Neural progenitor cell (in vitro differentiated cells): ENCODE measurements at regions not wholly inside any gene's neighbourhood (a gene's known extent, or its start where the extent isn't known, plus 50 kb on each side); places are given as distances from the start of the nearest gene placed in this dataset.

Experiments used
- DNase-seq: peaks from one replicate; pipeline ENCODE4 v3.0.0-alpha.2; 2016; ENCODE audit warnings: low spot score
- H2AFZ ChIP-seq: fragments of 200-600 bp; sonication (generic); replicated peaks from 2 replicates; pipeline ENCODE4 v1.6.1; 2016; ENCODE audit warnings: antibody characterized with exemption
- H3F3A ChIP-seq: fragments of 200-600 bp; sonication (generic); 2 replicates; pipeline ENCODE4 v1.6.1; 2016; ENCODE audit warnings: antibody characterized with exemption, low read depth
- H3K27ac ChIP-seq: fragments of 200-600 bp; sonication (generic); 2 replicates; pipeline ENCODE4 v1.5.1; 2016; ENCODE audit warnings: mild to moderate bottlenecking
- H3K27me3 ChIP-seq: fragments of 200-600 bp; sonication (generic); 2 replicates; pipeline ENCODE4 v1.6.1; 2016; ENCODE audit warnings: mild to moderate bottlenecking, moderate library complexity
- H3K36me3 ChIP-seq: fragments of 200-600 bp; sonication (generic); 2 replicates; pipeline ENCODE4 v1.5.1; 2016
- H3K4me1 ChIP-seq: fragments of 200-600 bp; sonication (generic); 2 replicates; pipeline ENCODE4 v1.6.1; 2016; ENCODE audit warnings: mixed run types
- H3K4me2 ChIP-seq: fragments of 200-600 bp; sonication (generic); 2 replicates; pipeline ENCODE4 v1.6.1; 2016
- H3K4me3 ChIP-seq: fragments of 200-600 bp; sonication (generic); 2 replicates; pipeline ENCODE4 v1.5.1; 2016
- H3K79me2 ChIP-seq: fragments of 200-600 bp; sonication (generic); 2 replicates; pipeline ENCODE4 v1.6.1; 2016; ENCODE audit warnings: low read depth
- H3K9ac ChIP-seq: fragments of 200-600 bp; sonication (generic); 2 replicates; pipeline ENCODE4 v1.6.1; 2016
- H3K9me3 ChIP-seq: fragments of 200-600 bp; sonication (generic); 2 replicates; pipeline ENCODE4 v1.5.1; 2016; ENCODE audit warnings: low read depth
- H4K20me1 ChIP-seq: fragments of 200-600 bp; sonication (generic); 2 replicates; pipeline ENCODE4 v1.6.1; 2016; ENCODE audit warnings: low read depth
- H3K27ac Mint-ChIP-seq: 3 replicates; pipeline ENCODE4 v1.8.0; 2021; ENCODE audit warnings: mixed read lengths
- H3K27me3 Mint-ChIP-seq: 2 replicates; pipeline ENCODE4 v1.8.0; 2022; ENCODE audit warnings: low read depth, mild to moderate bottlenecking, inconsistent platforms, moderate library complexity, mixed read lengths; ENCODE audit not compliant: insufficient read depth
- H3K36me3 Mint-ChIP-seq: 3 replicates; pipeline ENCODE4 v1.8.0; 2021; ENCODE audit warnings: mixed read lengths
- H3K4me1 Mint-ChIP-seq: 3 replicates; pipeline ENCODE4 v1.8.0; 2021; ENCODE audit warnings: mixed read lengths
- H3K4me3 Mint-ChIP-seq: 3 replicates; pipeline ENCODE4 v1.8.0; 2021; ENCODE audit warnings: mild to moderate bottlenecking, moderate library complexity, mixed read lengths
- H3K9me3 Mint-ChIP-seq: 3 replicates; pipeline ENCODE4 v1.8.0; 2020; ENCODE audit warnings: mixed read lengths
- EZH2 ChIP-seq: fragments of 200-600 bp; sonication (generic); IDR thresholded peaks from 2 replicates; pipeline ENCODE4 v1.6.1; 2017; ENCODE audit warnings: antibody characterized with exemption, mild to moderate bottlenecking, moderate library complexity
- EZH2phosphoT487 ChIP-seq: fragments of 200-600 bp; sonication (generic); IDR thresholded peaks from 2 replicates; pipeline ENCODE4 v1.6.1; 2017; ENCODE audit warnings: antibody characterized with exemption
- TF ChIP-seq, protein P1 (sequence below): fragments of 200-600 bp; sonication (generic); IDR thresholded peaks from 2 replicates; pipeline ENCODE4 v1.5.1; 2017; ENCODE audit warnings: antibody characterized with exemption, mild to moderate bottlenecking

DNA sequence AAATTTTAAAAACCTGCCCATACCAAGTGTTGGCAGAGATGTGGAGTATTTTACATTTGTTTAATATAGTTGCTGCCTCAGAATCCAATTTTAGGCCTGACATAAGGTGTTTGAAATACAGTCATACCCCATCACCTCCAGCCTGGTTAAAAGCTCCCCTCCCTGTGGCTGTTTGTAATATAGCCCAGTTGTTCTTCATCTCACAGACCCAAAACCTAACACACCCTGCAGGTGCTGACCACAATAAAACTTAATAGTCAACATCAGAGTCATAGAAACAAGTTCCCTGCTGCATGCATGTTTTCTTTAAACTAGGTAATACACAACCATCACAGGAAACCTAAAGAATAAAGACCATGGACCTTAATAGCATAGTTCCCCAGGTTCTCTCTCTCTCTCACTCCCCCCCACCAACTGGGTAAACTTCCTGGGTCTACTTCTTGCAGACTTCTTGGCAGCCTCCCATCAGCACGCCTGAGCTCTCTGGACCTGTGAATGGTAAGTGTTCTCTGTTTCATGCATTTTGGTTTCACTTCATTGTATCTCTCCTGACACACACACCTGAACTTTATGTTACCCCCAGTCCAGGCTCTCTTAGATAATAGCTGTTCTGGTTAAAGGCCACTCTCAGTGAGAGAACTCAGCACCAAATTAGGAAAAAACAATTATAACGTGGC, 1369.9 kb downstream of the EFNB2 start:
- no peak overlapping the region for H3K9ac ChIP-seq
- TF ChIP-seq EZH2 (no peak), EZH2phosphoT487 (no peak)
- TF ChIP-seq, protein P1, sequence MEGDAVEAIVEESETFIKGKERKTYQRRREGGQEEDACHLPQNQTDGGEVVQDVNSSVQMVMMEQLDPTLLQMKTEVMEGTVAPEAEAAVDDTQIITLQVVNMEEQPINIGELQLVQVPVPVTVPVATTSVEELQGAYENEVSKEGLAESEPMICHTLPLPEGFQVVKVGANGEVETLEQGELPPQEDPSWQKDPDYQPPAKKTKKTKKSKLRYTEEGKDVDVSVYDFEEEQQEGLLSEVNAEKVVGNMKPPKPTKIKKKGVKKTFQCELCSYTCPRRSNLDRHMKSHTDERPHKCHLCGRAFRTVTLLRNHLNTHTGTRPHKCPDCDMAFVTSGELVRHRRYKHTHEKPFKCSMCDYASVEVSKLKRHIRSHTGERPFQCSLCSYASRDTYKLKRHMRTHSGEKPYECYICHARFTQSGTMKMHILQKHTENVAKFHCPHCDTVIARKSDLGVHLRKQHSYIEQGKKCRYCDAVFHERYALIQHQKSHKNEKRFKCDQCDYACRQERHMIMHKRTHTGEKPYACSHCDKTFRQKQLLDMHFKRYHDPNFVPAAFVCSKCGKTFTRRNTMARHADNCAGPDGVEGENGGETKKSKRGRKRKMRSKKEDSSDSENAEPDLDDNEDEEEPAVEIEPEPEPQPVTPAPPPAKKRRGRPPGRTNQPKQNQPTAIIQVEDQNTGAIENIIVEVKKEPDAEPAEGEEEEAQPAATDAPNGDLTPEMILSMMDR: no peak
- H3K4me1 Mint-ChIP-seq: peaks cover 7% of the 10 kb centered on the region
- H3K36me3 ChIP-seq: no peaks in the 10 kb centered on the region
- H3K4me3 Mint-ChIP-seq: no peak overlapping the region
- H3K36me3 Mint-ChIP-seq: no peaks in the 10 kb centered on the region
- no peak for DNase-seq
- H3K4me3 ChIP-seq: no peak overlapping the region
- no peaks in the 10 kb centered on the region for H3K27me3 ChIP-seq
- H3K4me2 ChIP-seq: no peak overlapping the region
- H3F3A ChIP-seq: no peaks in the 10 kb centered on the region
- H3K27ac Mint-ChIP-seq: no peak overlapping the region
- H3K27me3 Mint-ChIP-seq: no peaks in the 10 kb centered on the region
- H3K4me1 ChIP-seq: no peaks in the 10 kb centered on the region
- no peaks in the 10 kb centered on the region for H4K20me1 ChIP-seq
- H3K27ac ChIP-seq: no peak overlapping the region
- H2AFZ ChIP-seq: no peak overlapping the region
- H3K9me3 Mint-ChIP-seq: no peaks in the 10 kb centered on the region
- H3K9me3 ChIP-seq: no peaks in the 10 kb centered on the region
- H3K79me2 ChIP-seq: no peaks in the 10 kb centered on the region

DNA sequence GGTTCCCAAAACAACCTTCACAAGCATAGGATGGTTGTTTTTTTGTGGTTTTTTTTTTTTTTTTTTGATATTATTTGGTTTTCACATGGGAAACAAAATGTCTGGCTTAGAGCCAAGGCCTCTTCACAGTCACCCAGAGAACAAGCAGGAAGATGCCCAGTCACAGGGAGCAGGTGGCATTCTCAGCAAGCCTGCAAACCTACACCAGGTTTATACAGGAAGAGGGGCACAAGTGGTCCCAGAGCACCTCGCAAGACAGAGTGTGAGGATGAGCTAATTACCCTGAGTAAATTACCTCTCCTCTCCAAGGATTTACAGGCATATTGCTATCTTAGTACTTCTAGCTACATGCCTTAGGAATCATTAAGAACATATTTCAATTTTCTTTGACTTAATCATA, 1375.6 kb downstream of the EFNB2 start:
- no peaks in the 10 kb centered on the region for H3K4me1 Mint-ChIP-seq
- no peak overlapping the region for H3K27ac Mint-ChIP-seq
- no peak overlapping the region for H3K4me2 ChIP-seq
- no peak for TF ChIP-seq EZH2phosphoT487
- TF ChIP-seq, protein P1: no peak
- TF ChIP-seq EZH2: no peak
- no peaks in the 10 kb centered on the region for H4K20me1 ChIP-seq
- no peaks in the 10 kb centered on the region for H3K9me3 Mint-ChIP-seq
- no peak overlapping the region for H2AFZ ChIP-seq
- H3F3A ChIP-seq: no peaks in the 10 kb centered on the region
- H3K4me3 ChIP-seq: no peak overlapping the region
- H3K27ac ChIP-seq: no peak overlapping the region
- H3K4me3 Mint-ChIP-seq: no peak overlapping the region
- H3K27me3 Mint-ChIP-seq: no peaks in the 10 kb centered on the region
- H3K27me3 ChIP-seq: no peaks in the 10 kb centered on the region
- H3K9me3 ChIP-seq: no peaks in the 10 kb centered on the region
- no peak overlapping the region for H3K9ac ChIP-seq
- H3K36me3 Mint-ChIP-seq: no peaks in the 10 kb centered on the region
- no peak for DNase-seq
- no peaks in the 10 kb centered on the region for H3K4me1 ChIP-seq
- H3K36me3 ChIP-seq: no peaks in the 10 kb centered on the region
- no peaks in the 10 kb centered on the region for H3K79me2 ChIP-seq

DNA sequence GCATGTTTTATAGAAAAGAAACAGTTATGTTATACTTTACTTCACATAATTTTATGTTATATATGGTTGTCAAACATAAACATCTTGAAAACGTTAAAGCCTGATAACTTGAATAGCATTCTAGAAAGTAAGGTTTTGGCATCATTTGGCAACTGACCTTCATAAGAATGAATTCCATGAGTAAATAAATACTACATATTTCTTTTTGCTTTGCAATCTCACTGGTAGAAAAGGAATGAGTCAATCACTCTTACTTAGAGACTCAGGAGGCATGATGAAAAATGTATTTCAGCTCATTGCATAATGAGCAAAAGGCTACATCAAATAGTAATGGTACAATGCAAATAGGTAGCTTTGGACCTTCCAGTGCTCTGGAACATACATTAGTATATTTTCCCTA, 1381.9 kb downstream of the EFNB2 start:
- H3K27ac Mint-ChIP-seq: no peak overlapping the region
- no peaks in the 10 kb centered on the region for H3K4me1 Mint-ChIP-seq
- H3K36me3 Mint-ChIP-seq: no peaks in the 10 kb centered on the region
- H3K4me3 ChIP-seq: no peak overlapping the region
- TF ChIP-seq, protein P1: no peak
- TF ChIP-seq EZH2 (no peak), EZH2phosphoT487 (no peak)
- H3K27me3 ChIP-seq: no peaks in the 10 kb centered on the region
- no peak for DNase-seq
- H4K20me1 ChIP-seq: no peaks in the 10 kb centered on the region
- H3K36me3 ChIP-seq: no peaks in the 10 kb centered on the region
- H2AFZ ChIP-seq: no peak overlapping the region
- H3K4me3 Mint-ChIP-seq: no peak overlapping the region
- no peaks in the 10 kb centered on the region for H3K4me1 ChIP-seq
- H3K9me3 ChIP-seq: no peaks in the 10 kb centered on the region
- no peak overlapping the region for H3K9ac ChIP-seq
- no peaks in the 10 kb centered on the region for H3K79me2 ChIP-seq
- no peaks in the 10 kb centered on the region for H3K27me3 Mint-ChIP-seq
- no peak overlapping the region for H3K4me2 ChIP-seq
- H3K9me3 Mint-ChIP-seq: no peaks in the 10 kb centered on the region
- no peaks in the 10 kb centered on the region for H3F3A ChIP-seq
- H3K27ac ChIP-seq: no peak overlapping the region
